ENCODE measurements at regions not wholly inside any gene's neighbourhood (a gene's known extent, or its start where the extent isn't known, plus 50 kb on each side); places are given as distances from the start of the nearest gene placed in this dataset.

GRCh38 chr10:121296881-121297585, 301.2 kb downstream of the FGFR2 start (continued):
- TF ChIP-seq ZNF462 (CRISPR knock-in tag; IDR thresholded peaks at IDR 0.05) (no peak), EZH2 (IDR thresholded peaks at IDR 0.05; ENCODE audit: low read depth, unreplicated experiment) (no peak)

- peaks cover 37% of the 10 kb centered on the region for H3K9me2 ChIP-seq (ENCODE audit: insufficient read depth)
- no peak overlapping the region for H3K4me2 ChIP-seq
- peaks cover 9% of the 10 kb centered on the region; the same call in 1 of the 2 replicates for H3K4me1 ChIP-seq (ENCODE audit: insufficient read depth)
- H3K27me3 ChIP-seq (ENCODE audit: insufficient read depth) = no peaks in the 10 kb centered on the region
- H3K36me3 ChIP-seq (ENCODE audit: insufficient read depth) = no peaks in the 10 kb centered on the region
- no peaks in the 10 kb centered on the region for H3K79me2 ChIP-seq (replicated peaks; ENCODE audit: insufficient read depth)
- no peak for TF ChIP-seq POLR2AphosphoS5 (IDR thresholded peaks at IDR 0.05; ENCODE audit: low read depth)
- TF ChIP-seq REST (IDR thresholded peaks at IDR 0.05; ENCODE audit: unreplicated experiment) = no peak
- no peak for TF ChIP-seq NANOG (IDR thresholded peaks at IDR 0.05; ENCODE audit: borderline replicate concordance)
- H3K27ac ChIP-seq (ENCODE audit: low read depth) = no peak overlapping the region
- H3K9me3 Mint-ChIP-seq = no peaks in the 10 kb centered on the region
- H3K4me3 ChIP-seq = no peak overlapping the region
- H4K20me1 ChIP-seq (replicated peaks; ENCODE audit: insufficient read depth) = no peaks in the 10 kb centered on the region
- H2AFZ ChIP-seq = 0 out of 2 replicates have a peak overlapping the region, but pooled peaks have one; percentile 24
- H3K4me1 Mint-ChIP-seq = peaks cover 17% of the 10 kb centered on the region; the same call in 2 of the 3 replicates
- no peak overlapping the region for H3K27ac Mint-ChIP-seq
- H3F3A ChIP-seq (replicated peaks; ENCODE audit: low read depth) = no peaks in the 10 kb centered on the region
- H3K27me3 Mint-ChIP-seq (ENCODE audit: insufficient read depth, low read depth, poor library complexity) = no peaks in the 10 kb centered on the region
- DNase-seq (ENCODE audit: low spot score) = no peak
- H3K36me3 Mint-ChIP-seq (ENCODE audit: low read depth) = no peaks in the 10 kb centered on the region
- no peak for ATAC-seq
- no peak overlapping the region for H3K4me3 Mint-ChIP-seq
Measured at GRCh38 chr10:121300723-121301122, 297.5 kb downstream of the FGFR2 start.

All from GM23338 (cell line).